ENCODE measurements at regions not wholly inside any gene's neighbourhood (a gene's known extent, or its start where the extent isn't known, plus 50 kb on each side); places are given as distances from the start of the nearest gene placed in this dataset.
"Not testable (repeated sequence)": the region's sequence is repeated elsewhere in the genome, so short reads cannot be mapped to it uniquely, and the experiment has no call there.

DNA sequence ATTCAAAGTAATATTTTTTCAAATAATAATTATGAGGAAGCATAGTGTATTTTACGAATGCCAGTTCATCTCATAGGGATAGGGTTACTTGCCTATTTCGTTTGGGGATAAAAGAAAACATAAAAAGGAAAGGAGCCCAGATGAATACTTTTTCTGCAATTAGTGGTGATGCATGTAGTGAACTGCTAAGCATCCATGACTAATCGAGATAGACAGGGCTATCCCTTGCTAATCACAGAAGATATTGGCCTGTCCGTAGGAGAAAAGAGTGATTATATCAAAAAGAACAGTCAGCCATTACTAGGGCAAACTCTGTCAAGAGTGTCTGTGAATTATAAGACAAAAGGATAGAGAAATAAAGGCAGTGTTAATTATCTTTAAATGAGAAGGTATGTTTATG is 746.1 kb downstream of the C4orf33 start:
- DNase-seq (ENCODE audit: extremely low read depth in 1 of 2, low read depth in 1 of 2), result no peak

DNA sequence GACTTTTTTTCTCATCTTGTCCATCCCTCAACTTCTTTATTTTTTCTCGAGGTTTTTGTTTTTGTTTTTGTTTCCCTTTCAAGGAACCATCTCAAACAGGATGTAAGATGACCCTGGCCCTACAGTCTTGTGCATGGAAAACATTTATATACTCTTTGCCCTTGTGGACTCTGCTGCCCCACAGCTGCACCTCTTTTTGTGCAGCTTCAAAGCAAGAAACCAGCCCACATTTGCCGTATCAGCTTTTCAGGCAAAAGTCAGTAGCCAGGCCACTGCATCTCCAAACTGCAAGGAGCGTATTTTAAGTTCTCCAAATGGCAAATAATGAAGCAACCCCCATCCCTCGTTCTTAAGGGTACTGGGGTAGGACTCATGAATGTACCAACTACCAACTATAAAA is 756.5 kb downstream of the C4orf33 start:
- DNase-seq (ENCODE audit: extremely low read depth in 1 of 2, low read depth in 1 of 2), result no peak

DNA sequence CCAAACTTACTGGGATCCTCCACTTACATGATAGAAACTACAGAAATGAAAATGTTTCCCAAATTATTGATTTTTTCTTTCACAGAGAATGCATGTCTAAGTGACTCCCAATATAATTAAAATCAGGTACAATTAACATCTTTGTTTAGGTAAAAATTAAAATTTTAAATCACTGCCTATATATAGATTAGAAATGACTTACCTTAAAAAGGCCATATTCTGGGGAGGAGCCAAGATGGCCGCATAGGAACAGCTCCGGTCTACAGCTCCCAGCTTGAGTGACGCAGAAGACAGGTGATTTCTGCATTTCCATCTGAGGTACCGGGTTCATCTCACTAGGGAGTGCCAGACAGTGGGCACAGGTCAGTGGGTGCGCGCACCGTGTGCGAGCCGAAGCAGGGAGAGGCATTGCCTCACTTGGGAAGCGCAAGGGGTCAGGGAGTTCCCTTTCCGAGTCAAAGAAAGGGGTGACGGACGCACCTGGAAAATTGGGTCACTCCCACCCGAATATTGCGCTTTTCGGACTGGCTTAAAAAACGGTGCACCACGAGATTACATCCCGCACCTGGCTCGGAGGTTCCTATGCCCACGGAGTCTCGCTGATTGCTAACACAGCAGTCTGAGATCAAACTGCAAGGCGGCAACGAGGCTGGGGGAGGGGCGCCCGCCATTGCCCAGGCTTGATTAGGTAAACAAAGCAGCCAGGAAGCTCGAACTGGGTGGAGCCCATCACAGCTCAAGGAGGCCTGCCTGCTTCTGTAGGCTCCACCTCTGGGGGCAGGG is 757.9 kb downstream of the C4orf33 start:
- not testable (repeated sequence) for DNase-seq (ENCODE audit: extremely low read depth in 1 of 2, low read depth in 1 of 2)

DNA sequence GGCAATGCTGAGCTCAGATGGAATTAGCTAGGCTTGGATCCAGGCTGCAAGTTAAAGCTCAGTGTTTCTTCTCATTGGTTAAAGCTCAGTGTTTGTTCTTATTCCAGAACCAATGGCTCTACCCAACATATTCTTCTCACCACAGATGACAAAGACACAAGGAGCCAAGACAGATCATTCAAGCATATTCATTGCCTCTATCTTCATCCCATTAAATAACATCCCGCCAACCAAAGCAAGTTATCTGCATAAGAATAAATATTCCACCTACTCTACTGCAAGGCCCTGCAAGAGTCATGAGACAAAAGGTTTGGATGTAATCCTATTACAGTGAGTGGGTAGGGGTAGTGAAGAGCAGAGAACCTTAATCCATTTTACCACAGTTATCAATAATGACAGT is 766.5 kb downstream of the C4orf33 start:
- no peak for DNase-seq (ENCODE audit: extremely low read depth in 1 of 2, low read depth in 1 of 2)

DNA sequence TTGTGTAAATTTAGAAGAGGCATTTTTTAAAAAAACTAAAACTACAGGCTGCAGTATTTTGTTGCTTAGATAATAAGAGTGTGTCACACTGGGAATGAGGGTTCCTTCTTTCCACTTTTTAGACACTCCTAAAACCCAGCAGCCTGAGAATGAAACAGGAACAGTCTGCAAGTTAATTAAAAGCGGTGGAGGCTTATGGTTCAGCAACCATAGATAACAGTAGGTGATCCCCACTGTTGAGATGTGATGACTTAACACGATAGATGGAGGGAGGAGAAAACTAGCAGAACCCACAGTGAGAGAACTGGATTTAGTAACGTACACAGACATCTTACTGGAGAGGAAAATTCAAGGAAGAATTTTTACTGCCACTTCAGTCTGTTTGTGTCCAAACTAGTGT is 767.3 kb downstream of the C4orf33 start:
- DNase-seq (ENCODE audit: extremely low read depth in 1 of 2, low read depth in 1 of 2), result no peak

DNA sequence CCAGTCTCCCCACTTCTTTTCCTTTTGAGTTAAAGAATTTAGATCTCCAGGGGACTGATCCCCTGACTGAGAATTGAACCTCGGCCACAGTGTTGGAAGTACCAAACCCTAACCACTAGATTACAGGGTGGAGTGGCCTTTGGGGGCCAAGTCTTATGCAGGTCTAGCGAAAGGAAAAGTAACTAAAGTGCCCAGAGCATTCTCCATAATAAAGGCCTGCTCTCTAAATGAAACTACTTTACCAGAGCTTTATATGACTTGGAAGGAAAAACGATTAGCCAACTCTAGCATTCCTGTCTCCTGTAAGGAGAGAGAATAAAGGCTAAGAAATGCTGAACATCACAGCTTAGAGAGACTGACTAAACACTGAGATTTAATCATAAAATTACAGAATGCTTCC is 788.0 kb downstream of the C4orf33 start:
- no peak for DNase-seq (ENCODE audit: extremely low read depth in 1 of 2, low read depth in 1 of 2)

DNA sequence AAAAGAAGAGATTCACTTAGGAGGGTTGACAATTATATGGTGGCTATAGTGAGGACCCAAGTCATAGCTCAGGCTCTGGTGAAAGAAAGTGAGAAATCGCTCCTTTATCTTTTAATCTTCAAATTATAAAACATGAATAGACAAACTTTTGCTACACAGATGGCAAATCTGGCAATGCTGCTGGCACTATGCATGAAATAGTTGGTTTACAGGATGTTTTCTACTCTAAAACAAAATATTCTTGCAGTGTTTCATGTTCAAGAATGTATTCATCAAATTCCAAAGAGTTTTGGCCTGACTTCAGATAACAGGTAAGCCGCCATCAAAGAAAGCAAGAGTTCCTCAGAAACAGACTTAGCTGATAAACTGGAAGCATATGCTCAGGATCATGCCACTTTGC is 801.2 kb downstream of the C4orf33 start:
- no peak for DNase-seq (ENCODE audit: extremely low read depth in 1 of 2, low read depth in 1 of 2)

DNA sequence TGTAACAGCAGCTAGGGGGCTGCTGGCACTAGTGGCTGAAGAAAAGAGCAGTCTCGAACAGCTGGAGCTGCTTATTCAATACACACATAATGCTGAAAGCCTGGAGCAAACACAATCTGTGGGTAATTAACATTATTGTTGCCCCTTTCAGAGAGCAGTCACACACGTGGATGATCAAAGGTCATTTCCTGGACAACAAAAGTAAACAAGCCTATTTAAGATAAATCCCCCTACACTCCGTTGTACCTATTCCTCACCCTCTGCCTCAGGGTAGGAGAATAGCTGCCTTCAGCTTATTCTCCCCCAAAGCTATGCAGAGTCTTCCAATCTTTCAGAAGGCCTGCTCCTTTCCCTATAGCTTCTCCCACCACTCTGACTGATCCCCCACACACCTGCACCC is 803.9 kb downstream of the C4orf33 start:
- no peak for DNase-seq (ENCODE audit: extremely low read depth in 1 of 2, low read depth in 1 of 2)

DNA sequence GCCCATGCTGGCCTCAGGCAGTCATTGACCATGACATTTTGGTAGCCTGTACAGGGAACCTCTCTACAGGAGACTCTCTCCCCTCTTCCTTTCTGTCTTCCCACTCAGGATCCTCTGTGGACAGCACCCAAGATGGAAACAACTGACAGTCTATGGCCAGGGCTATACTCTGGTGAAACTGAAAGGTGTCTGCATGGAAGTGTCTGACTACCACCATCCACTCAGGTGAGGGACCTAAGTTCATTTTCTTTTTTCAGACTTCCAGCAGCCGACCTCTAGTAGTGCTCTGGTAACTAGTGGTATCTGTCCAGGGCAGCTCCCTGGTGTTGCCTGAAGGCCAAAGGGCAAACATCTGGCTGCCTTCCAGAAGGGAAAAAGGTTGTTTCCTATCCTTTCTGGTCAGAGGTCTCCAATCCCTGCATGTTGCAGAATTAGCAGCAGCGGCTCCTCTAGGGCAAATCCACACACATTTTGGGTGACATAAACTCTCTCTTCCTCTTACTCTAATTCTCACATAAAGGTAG is 804.5 kb downstream of the C4orf33 start:
- DNase-seq (ENCODE audit: extremely low read depth in 1 of 2, low read depth in 1 of 2), result no peak

DNA sequence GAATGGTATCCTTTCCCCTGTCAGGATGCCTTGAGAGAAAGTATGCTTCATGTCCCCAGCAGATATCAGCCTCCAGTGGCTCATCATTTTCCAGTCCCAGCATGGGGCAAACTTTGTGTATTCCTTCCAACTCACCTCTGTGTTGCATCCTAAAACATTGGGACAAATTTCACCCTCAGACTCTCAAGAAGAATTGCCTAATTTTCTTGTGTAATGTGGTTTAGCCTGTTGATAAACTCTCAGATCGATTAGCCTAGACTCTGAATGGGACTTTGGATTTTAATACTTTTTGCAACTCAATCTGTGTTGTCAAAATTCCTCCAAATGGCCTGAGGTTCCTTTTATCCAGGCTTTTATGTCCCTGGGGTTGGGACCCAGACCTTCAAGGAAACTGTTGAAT is 805.3 kb downstream of the C4orf33 start:
- no peak for DNase-seq (ENCODE audit: extremely low read depth in 1 of 2, low read depth in 1 of 2)

DNA sequence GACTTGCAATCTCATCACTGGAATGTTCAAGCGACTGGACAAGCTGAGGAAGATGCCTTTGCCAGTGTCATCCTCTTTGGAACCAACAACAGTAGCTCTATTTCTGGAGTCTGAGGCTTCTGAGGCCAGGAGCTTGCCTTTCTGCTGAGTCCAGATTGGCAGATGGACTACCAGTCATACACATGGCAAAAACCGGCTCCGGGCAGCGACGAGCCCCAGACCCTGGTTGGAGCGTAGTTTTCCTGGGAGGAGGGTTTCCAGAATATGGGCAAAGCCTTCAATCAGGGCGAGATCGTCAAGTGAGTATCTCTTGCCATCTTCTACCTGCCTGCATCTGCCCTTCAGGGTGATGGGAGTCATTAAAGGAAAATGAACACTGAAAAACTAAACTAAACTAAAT is 807.9 kb downstream of the C4orf33 start:
- DNase-seq (ENCODE audit: extremely low read depth in 1 of 2, low read depth in 1 of 2), result no peak

DNA sequence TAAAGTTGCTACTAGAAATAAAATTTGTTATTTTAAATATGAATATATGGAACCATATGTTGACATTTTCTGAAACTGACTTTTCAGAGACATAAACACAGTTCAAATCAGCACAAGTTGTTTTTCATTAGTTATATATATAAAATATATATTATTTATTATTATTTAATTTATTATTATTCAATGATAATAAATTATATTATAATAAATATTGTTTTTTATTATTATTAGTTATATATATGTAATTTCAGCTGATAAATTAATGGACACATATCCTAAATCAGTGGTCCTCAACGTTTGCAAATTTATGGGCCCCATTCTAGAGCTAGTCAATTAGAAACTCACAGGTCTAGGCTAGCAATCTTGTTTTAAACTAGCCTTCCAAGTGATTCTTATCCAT is 809.3 kb downstream of the C4orf33 start:
- DNase-seq (ENCODE audit: extremely low read depth in 1 of 2, low read depth in 1 of 2), result no peak

DNA sequence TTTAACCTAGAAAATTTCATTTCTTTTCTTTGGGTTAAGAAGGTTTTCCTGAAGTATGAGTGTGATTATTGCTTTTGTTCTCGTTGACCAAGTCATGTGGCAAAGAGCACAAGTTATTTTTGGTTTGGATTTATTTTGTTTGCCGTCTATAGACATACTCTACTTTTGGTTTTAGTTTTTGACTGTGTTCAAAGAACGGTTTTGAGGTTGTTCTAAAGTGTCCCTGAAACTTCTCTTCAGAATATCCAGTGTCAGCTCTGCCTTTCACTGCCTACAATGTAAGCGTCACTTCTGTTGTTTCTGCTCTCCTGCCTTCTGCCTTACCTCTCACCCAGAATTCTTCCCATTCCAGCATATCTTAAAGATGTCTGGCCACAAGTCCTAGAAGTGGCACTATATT is 812.2 kb downstream of the C4orf33 start:
- no peak for DNase-seq (ENCODE audit: extremely low read depth in 1 of 2, low read depth in 1 of 2)

DNA sequence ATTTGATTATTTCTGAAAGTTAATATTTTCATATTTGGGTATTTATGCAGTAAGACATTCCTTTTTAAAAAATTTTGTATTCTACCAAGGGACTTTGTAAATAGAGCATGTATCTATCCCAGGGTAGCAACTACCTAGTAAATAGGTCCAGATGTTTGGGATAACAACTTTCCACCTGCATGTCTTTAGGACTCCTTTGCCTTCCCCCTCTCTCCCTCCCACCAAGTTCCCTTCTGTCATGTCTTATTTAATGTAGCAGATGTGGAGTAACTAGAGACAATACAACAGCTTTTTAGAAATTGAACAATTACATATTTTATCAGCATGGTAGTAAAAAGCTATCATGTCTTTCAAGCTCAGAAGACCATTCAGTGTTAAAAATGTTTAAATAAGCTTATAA is 821.0 kb downstream of the C4orf33 start:
- no peak for DNase-seq (ENCODE audit: extremely low read depth in 1 of 2, low read depth in 1 of 2)

DNA sequence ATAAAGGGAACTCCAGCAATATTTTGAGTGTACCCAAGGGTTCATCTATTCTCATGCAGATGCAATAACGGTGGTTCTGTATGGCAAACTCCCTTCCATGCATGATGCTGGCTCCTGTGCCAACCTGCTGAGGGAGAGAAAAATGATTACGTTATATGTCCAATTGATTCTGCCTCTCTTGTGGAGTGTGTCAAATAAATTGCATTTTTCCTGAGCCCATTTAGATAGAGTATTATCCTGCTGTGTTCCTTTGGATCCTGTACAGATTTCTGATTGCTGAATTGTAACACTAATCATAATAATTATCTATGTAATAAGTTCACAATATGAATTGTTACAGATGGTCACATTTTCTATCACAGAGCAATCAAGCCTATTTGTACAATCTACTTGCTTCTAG is 821.7 kb downstream of the C4orf33 start:
- no peak for DNase-seq (ENCODE audit: extremely low read depth in 1 of 2, low read depth in 1 of 2)

DNA sequence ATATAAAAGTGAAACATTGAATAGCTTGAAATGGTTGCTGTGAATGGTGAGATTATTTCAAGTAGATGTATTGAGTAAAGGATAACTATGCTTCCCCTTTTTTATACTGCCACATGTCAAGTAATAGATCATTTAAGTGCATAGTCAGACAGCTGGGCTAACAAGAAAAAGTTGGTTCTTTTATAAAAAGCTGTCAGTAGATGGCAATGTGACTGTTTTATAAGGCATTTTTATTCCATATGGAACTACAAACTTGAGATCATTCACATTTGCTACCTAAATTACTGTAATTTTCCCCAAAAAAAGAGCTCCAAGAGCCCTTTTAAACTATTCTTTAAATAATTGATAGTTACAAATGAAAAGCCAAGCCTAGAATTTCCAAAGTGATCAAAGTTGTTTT is 831.0 kb downstream of the C4orf33 start:
- no peak for DNase-seq (ENCODE audit: extremely low read depth in 1 of 2, low read depth in 1 of 2)

DNA sequence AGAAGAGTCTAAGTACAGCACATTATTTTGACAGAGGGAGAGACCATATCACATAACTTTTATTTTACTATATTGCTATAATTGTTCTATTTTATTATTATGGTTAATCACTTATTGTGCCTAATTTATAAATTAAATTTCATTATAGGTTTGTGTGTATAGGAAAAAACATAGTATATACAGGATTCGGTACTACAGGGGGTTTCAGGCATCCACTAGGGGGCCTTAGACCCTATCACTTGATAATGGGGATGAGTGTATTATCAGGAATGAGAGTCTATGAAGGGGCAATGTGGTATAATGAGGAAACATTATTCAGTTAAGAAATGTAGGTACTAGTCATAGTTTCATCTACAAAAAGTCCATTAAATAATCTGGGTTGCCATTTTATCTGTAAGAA is 833.1 kb downstream of the C4orf33 start:
- no peak for DNase-seq (ENCODE audit: extremely low read depth in 1 of 2, low read depth in 1 of 2)

DNA sequence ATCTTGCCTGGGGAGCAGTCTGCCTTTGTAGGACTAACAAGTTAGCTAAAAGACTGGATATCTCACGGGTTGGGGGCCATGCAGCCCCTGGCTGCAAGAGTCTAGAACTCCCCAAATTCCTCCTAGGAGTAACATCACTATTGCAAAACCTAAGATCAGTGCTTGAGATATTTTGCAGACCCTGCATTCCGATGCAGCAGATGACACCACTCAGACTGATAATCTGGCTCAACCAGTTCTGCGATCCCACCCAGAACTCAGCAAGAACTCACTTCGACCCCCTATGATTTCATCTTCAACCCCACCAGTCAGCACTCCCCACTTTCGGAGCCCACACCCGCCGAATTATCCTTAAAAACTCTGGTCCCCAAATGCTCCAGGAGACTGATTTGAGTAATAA is 834.0 kb downstream of the C4orf33 start:
- DNase-seq (ENCODE audit: extremely low read depth in 1 of 2, low read depth in 1 of 2), result no peak

DNA sequence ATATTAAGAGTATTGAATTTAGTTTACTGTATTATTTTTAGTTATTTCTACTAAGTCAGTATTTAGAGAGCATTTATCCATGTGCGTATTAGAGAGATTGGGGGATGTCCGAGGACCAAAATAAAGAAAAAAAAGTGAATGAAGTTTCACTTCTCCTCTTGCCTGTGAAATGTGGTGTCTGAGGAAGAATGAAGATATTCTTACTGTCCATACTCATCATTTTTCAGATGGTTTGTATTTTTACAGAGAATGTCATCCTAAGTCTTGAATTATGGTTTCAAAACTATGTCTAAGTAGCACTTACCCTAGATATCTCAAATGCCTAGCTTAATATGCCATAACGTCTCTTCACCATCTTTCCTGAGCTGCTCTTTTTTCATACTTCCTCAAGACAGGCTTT is 854.3 kb downstream of the C4orf33 start:
- DNase-seq (ENCODE audit: extremely low read depth in 1 of 2, low read depth in 1 of 2), result no peak

DNA sequence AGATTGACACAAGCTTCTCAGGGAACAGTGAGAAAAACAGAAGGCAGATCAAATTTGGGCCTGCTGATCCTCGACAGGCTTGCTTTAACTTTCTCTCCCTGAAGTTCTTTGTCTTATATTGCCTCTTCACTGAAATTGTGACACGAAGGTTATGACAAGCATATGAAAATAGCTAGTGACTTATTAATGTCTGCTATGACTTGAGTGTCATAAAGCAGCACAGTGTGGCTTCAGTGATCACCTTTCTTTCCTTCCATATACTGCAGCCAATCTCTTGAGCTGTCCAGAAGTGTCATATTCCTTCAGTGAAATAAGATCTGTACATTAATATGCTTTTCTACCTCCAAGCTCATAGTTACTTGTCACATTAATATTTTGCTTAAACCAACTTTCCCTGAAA is 870.2 kb downstream of the C4orf33 start:
- DNase-seq (ENCODE audit: extremely low read depth in 1 of 2, low read depth in 1 of 2), result no peak

DNA sequence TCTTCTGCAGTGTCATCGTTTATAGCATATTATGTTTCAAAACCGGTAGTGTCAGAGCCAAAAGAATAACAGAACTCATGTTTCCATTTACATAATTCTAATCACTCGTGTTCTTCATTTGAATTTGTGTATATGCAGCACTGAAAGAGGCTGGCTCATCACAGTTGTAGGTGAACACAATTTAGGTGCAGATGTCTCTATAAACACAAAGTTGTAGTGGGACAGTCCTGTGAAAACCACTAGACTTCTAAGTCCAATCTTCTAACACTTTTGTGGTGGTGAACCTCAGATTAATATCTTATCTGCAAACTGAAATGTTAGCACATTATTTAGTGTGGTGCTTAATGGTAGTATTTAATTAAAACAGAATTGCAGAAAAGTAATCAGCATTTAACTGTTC is 872.4 kb downstream of the C4orf33 start:
- DNase-seq (ENCODE audit: extremely low read depth in 1 of 2, low read depth in 1 of 2), result no peak

DNA sequence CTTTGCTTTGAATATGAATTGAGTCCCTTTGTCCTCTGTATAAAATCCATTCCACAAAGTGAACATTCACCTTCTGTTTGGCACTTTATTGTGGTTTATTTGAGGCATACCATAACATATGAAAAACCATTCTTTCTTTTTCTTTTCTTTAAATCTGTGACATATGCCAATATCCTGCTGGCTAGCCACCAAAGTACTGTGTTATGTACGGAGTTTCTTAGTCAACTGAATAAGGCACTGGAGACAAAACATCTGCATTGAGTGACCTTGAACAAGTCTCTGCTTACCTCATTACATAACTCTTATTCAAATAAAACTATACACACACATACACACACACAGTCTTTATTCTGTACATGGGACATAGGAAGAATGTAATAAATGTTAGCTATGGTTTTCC is 872.8 kb downstream of the C4orf33 start:
- DNase-seq (ENCODE audit: extremely low read depth in 1 of 2, low read depth in 1 of 2), result no peak

DNA sequence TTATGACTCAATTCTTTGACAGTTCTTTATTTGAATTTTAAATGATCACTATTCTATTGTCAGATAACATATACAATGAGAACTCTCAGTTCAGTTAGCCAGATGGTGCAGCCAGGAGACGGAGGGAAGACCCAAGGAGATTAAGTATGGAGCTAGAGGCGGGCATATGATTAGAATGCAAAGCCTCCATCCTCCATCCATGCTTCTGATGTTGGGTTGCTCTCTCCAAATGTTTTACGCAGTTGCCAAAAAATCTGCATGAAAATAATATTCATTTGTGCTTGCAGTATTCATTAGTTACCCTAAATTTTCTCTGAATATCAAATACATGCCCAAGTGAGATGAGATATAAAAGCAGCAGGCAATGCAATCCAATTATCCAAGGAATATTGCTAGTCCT is 874.8 kb downstream of the C4orf33 start:
- no peak for DNase-seq (ENCODE audit: extremely low read depth in 1 of 2, low read depth in 1 of 2)

Data from activated CD8-positive, alpha-beta memory T cell treated with anti-CD3 and anti-CD28 coated beads for 1 hour (primary cell).